D721Med (cell line): ENCODE measurements at regions not wholly inside any gene's neighbourhood (a gene's known extent, or its start where the extent isn't known, plus 50 kb on each side); places are given as distances from the start of the nearest gene placed in this dataset.

Source experiments
- DNase-seq: peaks from one replicate; pipeline ENCODE4 v3.0.0; 2011; ENCODE audit warnings: low spot score; ENCODE audit not compliant: insufficient read length
- FAIRE-seq: peaks from 2 replicates; lab custom pipeline; 2011; peaks lifted over from hg19 to GRCh38; lab: Jason Lieb, UNC
- CTCF ChIP-seq: IDR thresholded peaks from 2 replicates; pipeline ENCODE4 v1.5.1; 2012; ENCODE audit warnings: mild to moderate bottlenecking, control low read depth; ENCODE audit not compliant: insufficient read depth; ENCODE audit errors: missing control alignments

- no peak for DNase-seq
- TF ChIP-seq CTCF: no peak
- FAIRE-seq: no peak
These were observed 583.7 kb downstream of the KCNJ2 start for GRCh38 chr17:70752966-70753467.

- DNase-seq (no peak), FAIRE-seq (no peak)
- no peak for TF ChIP-seq CTCF
These were observed 593.7 kb downstream of the KCNJ2 start for GRCh38 chr17:70763018-70763417.

GRCh38 chr17:70767102-70767701, 597.9 kb downstream of the KCNJ2 start:
- peak; percentile 91 for TF ChIP-seq CTCF
- DNase-seq (no peak), FAIRE-seq (peak; percentile 29)

GRCh38 chr17:70769956-70770355, 600.6 kb downstream of the KCNJ2 start:
- no peak for DNase-seq
- TF ChIP-seq CTCF: no peak

GRCh38 chr17:70771804-70772386, 602.6 kb downstream of the KCNJ2 start:
- no peak for FAIRE-seq
- DNase-seq: no peak
- TF ChIP-seq CTCF: no peak

More at GRCh38 chr17:70769956-70770355, 600.6 kb downstream of the KCNJ2 start:
- no peak for FAIRE-seq

- DNase-seq: no peak
- no peak for FAIRE-seq
These were observed 603.4 kb downstream of the KCNJ2 start for GRCh38 chr17:70772761-70773160.

More at GRCh38 chr17:70772761-70773160, 603.4 kb downstream of the KCNJ2 start:
- no peak for TF ChIP-seq CTCF
